ENCODE measurements at regions not wholly inside any gene's neighbourhood (a gene's known extent, or its start where the extent isn't known, plus 50 kb on each side); places are given as distances from the start of the nearest gene placed in this dataset.
"Not testable (repeated sequence)": the region's sequence is repeated elsewhere in the genome, so short reads cannot be mapped to it uniquely, and the experiment has no call there.

- H3K4me3 ChIP-seq (ENCODE audit: low read depth, low read length) = no peak overlapping the region
- no peak for TF ChIP-seq CTCF (IDR thresholded peaks at IDR 0.05; ENCODE audit: borderline replicate concordance, insufficient read depth, low read depth, low read length)
Measured at GRCh38 chr10:9451211-9451773, 1396.8 kb downstream of the GATA3 start.

- TF ChIP-seq CTCF (IDR thresholded peaks at IDR 0.05; ENCODE audit: borderline replicate concordance, insufficient read depth, low read depth, low read length) = no peak
- H3K4me3 ChIP-seq (ENCODE audit: low read depth, low read length) = no peak overlapping the region
Measured at GRCh38 chr10:9452056-9452455, 1397.6 kb downstream of the GATA3 start.

DNA sequence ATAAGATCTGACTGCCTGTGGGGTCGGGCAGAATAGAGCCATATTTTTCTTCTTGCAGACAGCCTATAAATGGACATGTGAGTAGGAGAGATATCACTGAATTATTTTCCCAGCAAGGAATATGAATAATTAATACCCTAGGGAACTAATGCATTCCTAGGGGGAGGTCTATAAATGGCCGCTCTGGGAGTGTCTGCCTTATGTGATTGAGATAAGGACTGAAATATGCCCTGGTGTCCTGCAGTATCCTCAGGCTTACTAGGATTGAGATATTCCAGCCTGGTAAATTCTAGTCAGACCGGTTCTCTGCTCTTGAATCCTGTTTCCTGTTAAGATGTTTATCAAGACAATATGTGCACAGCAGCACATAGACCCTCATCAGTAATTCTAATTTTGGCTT, 1399.4 kb downstream of the GATA3 start:
- not testable (repeated sequence) for H3K4me3 ChIP-seq (ENCODE audit: low read depth, low read length)

GRCh38 chr10:9469663-9470205, 1415.2 kb downstream of the GATA3 start:
- H3K4me3 ChIP-seq (ENCODE audit: low read depth, low read length) = no peak overlapping the region
- no peak for TF ChIP-seq CTCF (IDR thresholded peaks at IDR 0.05; ENCODE audit: borderline replicate concordance, insufficient read depth, low read depth, low read length)

DNA sequence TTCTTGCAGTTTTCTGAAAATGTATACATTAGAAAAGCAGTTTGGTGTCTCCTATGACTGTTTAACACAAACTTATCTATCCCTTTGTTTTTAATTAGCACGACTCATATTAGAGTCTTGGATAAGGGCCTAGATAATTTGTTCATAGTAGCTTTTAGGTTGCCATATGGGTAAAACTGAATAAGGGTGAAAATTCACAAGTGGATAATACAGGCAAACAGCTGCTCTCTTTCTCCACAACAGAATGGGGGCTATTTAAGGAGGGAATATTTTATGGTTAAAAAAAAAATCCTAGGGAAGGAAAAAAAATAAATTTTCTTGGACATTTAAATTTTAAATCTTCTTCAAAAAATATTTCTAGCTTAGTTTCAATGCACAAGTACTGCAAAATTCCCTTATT, 1416.1 kb downstream of the GATA3 start:
- TF ChIP-seq CTCF (IDR thresholded peaks at IDR 0.05; ENCODE audit: borderline replicate concordance, insufficient read depth, low read depth, low read length) = no peak
- H3K4me3 ChIP-seq (ENCODE audit: low read depth, low read length) = no peak overlapping the region

GRCh38 chr10:9501944-9502343, 1447.5 kb downstream of the GATA3 start:
- H3K4me3 ChIP-seq (ENCODE audit: low read depth, low read length) = no peak overlapping the region

GRCh38 chr10:9504227-9504626, 1449.7 kb downstream of the GATA3 start:
- no peak for TF ChIP-seq CTCF (IDR thresholded peaks at IDR 0.05; ENCODE audit: borderline replicate concordance, insufficient read depth, low read depth, low read length)
- no peak overlapping the region for H3K4me3 ChIP-seq (ENCODE audit: low read depth, low read length)

More at GRCh38 chr10:9501944-9502343, 1447.5 kb downstream of the GATA3 start:
- no peak for TF ChIP-seq CTCF (IDR thresholded peaks at IDR 0.05; ENCODE audit: borderline replicate concordance, insufficient read depth, low read depth, low read length)

Data from GM12875 (cell line).